Endothelial cell of umbilical vein (primary cell): ENCODE measurements at regions not wholly inside any gene's neighbourhood (a gene's known extent, or its start where the extent isn't known, plus 50 kb on each side); places are given as distances from the start of the nearest gene placed in this dataset.

Experiments used
- FOS ChIP-seq: IDR thresholded peaks from 2 replicates; pipeline ENCODE4 v1.6.1; 2011; ENCODE audit warnings: mild to moderate bottlenecking, low read length, moderate library complexity, borderline replicate concordance; ENCODE audit not compliant: insufficient read depth
- MYC ChIP-seq: IDR thresholded peaks from one replicate; pipeline ENCODE4 v1.6.1; 2011; ENCODE audit warnings: mild to moderate bottlenecking, low read depth, low read length
- POLR2AphosphoS5 ChIP-seq: IDR thresholded peaks from 2 replicates; pipeline ENCODE4 v1.6.1; 2012; ENCODE audit warnings: low read depth, mild to moderate bottlenecking, control low read depth, low read length, moderate library complexity; ENCODE audit not compliant: insufficient read depth
- TF ChIP-seq, protein P1 (sequence below), 2 donors: IDR thresholded peaks; 1 replicate in 1 of 2; 2 replicates in 1 of 2; pipeline ENCODE4 v1.5.1; 2011; ENCODE audit warnings: low read length in 2 of 2, mild to moderate bottlenecking in 2 of 2, moderate library complexity in 2 of 2, control low read depth in 1 of 2, inconsistent platforms in 1 of 2, low read depth in 1 of 2; ENCODE audit not compliant: insufficient read depth in 1 of 2; ENCODE audit errors: extremely low read depth in 1 of 2

DNA sequence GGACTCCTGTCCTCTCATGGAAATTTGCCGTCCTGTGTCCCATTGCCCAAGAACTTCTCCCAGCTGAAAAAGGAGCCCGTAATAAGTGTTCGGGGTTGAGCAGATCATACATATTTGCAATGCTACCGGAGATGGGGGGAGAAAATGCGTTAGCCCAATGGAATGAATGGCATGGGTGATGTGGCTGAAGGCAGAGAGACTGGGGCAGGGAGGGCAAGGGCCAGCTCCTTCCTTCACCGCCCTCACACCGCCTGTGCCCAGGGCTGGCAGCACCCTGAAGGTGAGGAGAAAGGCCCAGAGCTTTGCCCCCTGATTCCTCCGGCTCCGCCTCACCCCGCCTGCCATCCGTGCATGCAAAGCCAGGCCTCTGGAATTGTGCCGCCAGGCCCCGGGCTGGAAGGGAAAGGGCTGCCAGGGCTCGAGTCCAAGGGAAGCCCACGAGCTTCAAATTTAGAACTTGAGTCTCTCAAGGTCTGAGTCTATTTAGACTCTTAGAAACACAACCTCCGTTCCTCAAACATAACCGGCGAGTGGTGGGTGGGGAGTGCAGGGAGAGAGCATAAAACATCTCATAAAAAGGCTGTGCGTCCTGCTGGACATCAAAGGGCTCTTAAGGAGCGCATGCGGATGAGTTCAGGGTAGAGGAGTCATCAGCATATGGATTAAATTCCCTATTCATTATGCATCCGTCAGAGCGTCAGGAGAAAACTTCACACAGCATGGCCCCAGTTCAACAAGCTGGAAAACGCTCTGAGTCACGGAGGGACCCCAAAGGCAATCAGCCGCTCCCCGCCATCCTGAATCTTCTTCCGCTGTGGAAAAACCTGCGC is 121.7 kb upstream of the GLI2 start:
- no peak for TF ChIP-seq MYC
- TF ChIP-seq, protein P1, sequence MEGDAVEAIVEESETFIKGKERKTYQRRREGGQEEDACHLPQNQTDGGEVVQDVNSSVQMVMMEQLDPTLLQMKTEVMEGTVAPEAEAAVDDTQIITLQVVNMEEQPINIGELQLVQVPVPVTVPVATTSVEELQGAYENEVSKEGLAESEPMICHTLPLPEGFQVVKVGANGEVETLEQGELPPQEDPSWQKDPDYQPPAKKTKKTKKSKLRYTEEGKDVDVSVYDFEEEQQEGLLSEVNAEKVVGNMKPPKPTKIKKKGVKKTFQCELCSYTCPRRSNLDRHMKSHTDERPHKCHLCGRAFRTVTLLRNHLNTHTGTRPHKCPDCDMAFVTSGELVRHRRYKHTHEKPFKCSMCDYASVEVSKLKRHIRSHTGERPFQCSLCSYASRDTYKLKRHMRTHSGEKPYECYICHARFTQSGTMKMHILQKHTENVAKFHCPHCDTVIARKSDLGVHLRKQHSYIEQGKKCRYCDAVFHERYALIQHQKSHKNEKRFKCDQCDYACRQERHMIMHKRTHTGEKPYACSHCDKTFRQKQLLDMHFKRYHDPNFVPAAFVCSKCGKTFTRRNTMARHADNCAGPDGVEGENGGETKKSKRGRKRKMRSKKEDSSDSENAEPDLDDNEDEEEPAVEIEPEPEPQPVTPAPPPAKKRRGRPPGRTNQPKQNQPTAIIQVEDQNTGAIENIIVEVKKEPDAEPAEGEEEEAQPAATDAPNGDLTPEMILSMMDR (IDR thresholded peaks at IDR 0.05; ENCODE audit: extremely low read depth in 1 of 2, insufficient read depth in 1 of 2, low read depth in 1 of 2, low read length in 2 of 2): no peak
- TF ChIP-seq FOS: no peak
- no peak for TF ChIP-seq POLR2AphosphoS5
